Sigmoid colon (tissue), 6 donors: ENCODE measurements at regions not wholly inside any gene's neighbourhood (a gene's known extent, or its start where the extent isn't known, plus 50 kb on each side); places are given as distances from the start of the nearest gene placed in this dataset.

Source experiments
- DNase-seq: peaks from one replicate; pipeline ENCODE4 v3.0.0-alpha.2; 2019
- H3K27ac ChIP-seq, 4 donors: fragments of 200-600 bp; sonication (generic); one replicate each; pipeline ENCODE4 v1.5.1; 2016 to 2019; ENCODE audit warnings: mild to moderate bottlenecking in 1 of 4
- H3K27me3 ChIP-seq, 3 donors: fragments of 200-600 bp; sonication (generic); one replicate each; pipeline ENCODE4 v1.5.1; 2019; ENCODE audit warnings: mild to moderate bottlenecking in 1 of 3
- H3K36me3 ChIP-seq, 4 donors: fragments of 200-600 bp; sonication (generic); one replicate each; pipeline ENCODE4 v1.5.1; 2016 to 2019
- H3K4me1 ChIP-seq, 4 donors: fragments of 200-600 bp; sonication (generic); one replicate each; pipeline ENCODE4 v1.5.1; 2017 to 2019
- H3K4me3 ChIP-seq, 4 donors: fragments of 200-600 bp; sonication (generic); one replicate each; pipeline ENCODE4 v1.5.1; 2017 to 2019; ENCODE audit warnings: mild to moderate bottlenecking in 2 of 4, moderate library complexity in 1 of 4
- H3K9me3 ChIP-seq, 4 donors: fragments of 200-600 bp in 3 of 4; sonication (generic) in 3 of 4; one replicate each; pipeline versions ENCODE4 v1.5.1 to v1.6.1; 2013 to 2019
- EP300 ChIP-seq, 4 donors: sonication (generic); formaldehyde crosslinking; IDR thresholded peaks; one replicate each; pipeline ENCODE4 v1.6.1; 2017; ENCODE audit warnings: antibody characterized with exemption in 4 of 4
- POLR2A ChIP-seq, 2 donors: fragments of 450-650 bp; IDR thresholded peaks; one replicate each; pipeline ENCODE4 v1.6.1; 2016; ENCODE audit warnings: antibody characterized with exemption in 2 of 2, mild to moderate bottlenecking in 2 of 2, moderate library complexity in 2 of 2
- POLR2AphosphoS5 ChIP-seq, 4 donors: sonication (generic); formaldehyde crosslinking; IDR thresholded peaks; one replicate each; pipeline ENCODE4 v1.6.1; 2017; ENCODE audit warnings: antibody characterized with exemption in 4 of 4
- WGBS, 2 donors: extraction: QIAGEN DNeasy Blood & Tissue Kit; methylation state at CpG; one replicate each; pipeline ENCODE4 v1.1.7; 2013; 5-methylcytosine and 5-hydroxymethylcytosine counted together
- intact Hi-C: fragments of 100-400 bp; cut with DNase I; formaldehyde crosslinking; loops from one replicate; pipeline ENCODE4 v1.15.1; 2023
- TF ChIP-seq, protein P1 (sequence below), 4 experiments: fragments of 450-650 bp in 3 of 4; fragments of 200-600 bp in 1 of 4; IDR thresholded peaks; one replicate each; pipeline ENCODE4 v1.5.1; 2016 to 2019; ENCODE audit warnings: antibody characterized with exemption in 4 of 4, mild to moderate bottlenecking in 3 of 4, moderate library complexity in 2 of 4
- donor health status: healthy with polysubstance abuse.
- donor health status: healthy.

- Histone ChIP-seq H3K4me3 (no peak overlapping the region), H3K9me3 (no peaks in the 10 kb centered on the region), H3K36me3 (peaks cover 0 to 17% (median 4%) of the 10 kb centered on the region in 4 donors), H3K27me3 (no peaks in the 10 kb centered on the region), H3K27ac (no peak overlapping the region), H3K4me1 (no peaks in the 10 kb centered on the region)
- DNase-seq, result no peak
- TF ChIP-seq EP300 (IDR thresholded peaks at IDR 0.05), result no peak
- TF ChIP-seq, protein P1, sequence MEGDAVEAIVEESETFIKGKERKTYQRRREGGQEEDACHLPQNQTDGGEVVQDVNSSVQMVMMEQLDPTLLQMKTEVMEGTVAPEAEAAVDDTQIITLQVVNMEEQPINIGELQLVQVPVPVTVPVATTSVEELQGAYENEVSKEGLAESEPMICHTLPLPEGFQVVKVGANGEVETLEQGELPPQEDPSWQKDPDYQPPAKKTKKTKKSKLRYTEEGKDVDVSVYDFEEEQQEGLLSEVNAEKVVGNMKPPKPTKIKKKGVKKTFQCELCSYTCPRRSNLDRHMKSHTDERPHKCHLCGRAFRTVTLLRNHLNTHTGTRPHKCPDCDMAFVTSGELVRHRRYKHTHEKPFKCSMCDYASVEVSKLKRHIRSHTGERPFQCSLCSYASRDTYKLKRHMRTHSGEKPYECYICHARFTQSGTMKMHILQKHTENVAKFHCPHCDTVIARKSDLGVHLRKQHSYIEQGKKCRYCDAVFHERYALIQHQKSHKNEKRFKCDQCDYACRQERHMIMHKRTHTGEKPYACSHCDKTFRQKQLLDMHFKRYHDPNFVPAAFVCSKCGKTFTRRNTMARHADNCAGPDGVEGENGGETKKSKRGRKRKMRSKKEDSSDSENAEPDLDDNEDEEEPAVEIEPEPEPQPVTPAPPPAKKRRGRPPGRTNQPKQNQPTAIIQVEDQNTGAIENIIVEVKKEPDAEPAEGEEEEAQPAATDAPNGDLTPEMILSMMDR (IDR thresholded peaks at IDR 0.05), result no peak
- TF ChIP-seq POLR2AphosphoS5 (IDR thresholded peaks at IDR 0.05), result no peak
- no peak for TF ChIP-seq POLR2A (IDR thresholded peaks at IDR 0.05)
- 79 to 90% methylated on average over 2 of the region's 2 CpGs for WGBS, 2 donors
- intact Hi-C loops, result loop anchor here (10.0 kb wide), 1 partner anchor 554 kb away; no protein-coding TSS in a partner anchor
Measured at GRCh38 chr14:95440951-95441350, 75.5 kb downstream of the SYNE3 start.

DNA sequence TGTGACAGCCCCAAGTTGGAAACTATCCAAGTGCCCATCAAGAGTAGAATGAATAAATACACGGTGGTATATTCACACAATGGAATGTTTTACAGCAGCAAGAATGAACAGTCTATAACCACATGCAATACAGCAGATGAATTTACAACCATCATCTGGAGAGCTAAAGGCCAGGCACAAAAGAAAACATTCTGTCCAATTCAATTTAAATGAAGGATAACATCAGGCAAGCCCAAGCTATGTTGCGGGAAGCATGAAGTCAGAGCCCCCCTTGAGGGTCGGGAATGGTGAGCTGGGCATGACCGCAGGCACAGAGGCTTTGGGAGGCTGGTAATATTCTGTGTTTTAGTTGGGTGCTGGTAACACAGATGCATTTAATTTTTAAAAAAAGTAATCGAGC is 76.0 kb downstream of the SYNE3 start:
- TF ChIP-seq, protein P1 (IDR thresholded peaks at IDR 0.05), result no peak
- no peak for TF ChIP-seq EP300 (IDR thresholded peaks at IDR 0.05)
- TF ChIP-seq POLR2AphosphoS5 (IDR thresholded peaks at IDR 0.05), result no peak
- no peak for TF ChIP-seq POLR2A (IDR thresholded peaks at IDR 0.05)
- WGBS, 2 donors, result 55 to 77% methylated on average over 5 of the region's 5 CpGs
- Histone ChIP-seq H3K36me3 (peaks cover 0 to 17% (median 4%) of the 10 kb centered on the region in 4 donors), H3K4me3 (no peak overlapping the region), H3K27ac (no peak overlapping the region), H3K9me3 (no peaks in the 10 kb centered on the region), H3K4me1 (no peaks in the 10 kb centered on the region), H3K27me3 (no peaks in the 10 kb centered on the region)
- DNase-seq, result no peak
- intact Hi-C loops, result loop anchor here (10.0 kb wide), 1 partner anchor 554 kb away; no protein-coding TSS in a partner anchor

DNA sequence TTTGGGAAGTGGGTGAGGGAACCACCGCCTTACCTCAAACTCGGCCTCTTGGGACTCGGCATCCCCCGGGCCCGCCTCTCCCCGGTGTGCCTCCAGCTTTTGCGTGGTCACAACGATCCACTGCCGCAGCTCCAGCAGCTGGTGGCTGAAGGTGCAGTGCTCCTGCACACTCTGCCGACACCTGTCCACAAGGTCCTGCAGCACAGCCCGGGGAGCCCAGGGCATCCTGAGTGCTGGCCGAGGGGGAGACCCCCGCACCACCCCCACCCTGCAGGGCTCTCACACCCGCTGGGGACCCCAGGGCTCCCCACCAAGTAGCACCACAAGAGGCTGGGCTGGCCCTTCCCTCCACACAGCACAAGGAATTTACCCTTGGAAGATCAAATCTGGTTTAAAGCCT is 76.6 kb downstream of the SYNE3 start:
- no peak overlapping the region for H3K27ac ChIP-seq
- H3K4me3 ChIP-seq, result no peak overlapping the region
- no peaks in the 10 kb centered on the region for H3K27me3 ChIP-seq
- no peaks in the 10 kb centered on the region for H3K4me1 ChIP-seq
- intact Hi-C loops, result loop anchor here (10.0 kb wide), 2 partner anchors 345 to 555 kb away; no protein-coding TSS in a partner anchor
- no peaks in the 10 kb centered on the region for H3K9me3 ChIP-seq
- TF ChIP-seq POLR2AphosphoS5 (IDR thresholded peaks at IDR 0.05) (no peak), POLR2A (IDR thresholded peaks at IDR 0.05) (no peak), EP300 (IDR thresholded peaks at IDR 0.05) (no peak)
- TF ChIP-seq, protein P1 (IDR thresholded peaks at IDR 0.05), result no peak
- no peak for DNase-seq
- 89 to 91% methylated on average over 14 of the region's 14 CpGs for WGBS, 2 donors
- peaks cover 0 to 17% (median 4%) of the 10 kb centered on the region in 4 donors for H3K36me3 ChIP-seq

DNA sequence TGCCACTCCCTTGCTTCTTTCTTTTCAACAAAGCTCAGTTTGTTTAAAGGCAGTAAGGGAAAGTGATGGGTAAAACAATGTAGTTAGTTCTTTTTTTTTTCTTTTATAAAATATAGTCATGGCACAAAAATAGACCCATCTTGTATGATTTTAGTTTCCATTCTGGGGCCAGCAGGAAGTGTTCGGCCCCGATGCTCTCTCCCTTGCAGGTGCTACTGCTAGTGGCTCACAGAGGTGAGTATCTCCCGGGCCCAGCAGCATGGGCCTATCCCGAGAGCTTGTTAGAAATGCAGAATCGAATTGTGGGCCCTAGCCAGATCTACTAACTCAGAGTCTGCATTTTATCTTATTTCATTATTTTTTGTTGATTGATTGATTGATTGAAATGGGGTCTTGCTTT is 78.7 kb downstream of the SYNE3 start:
- WGBS, 2 donors, result 83 to 95% methylated on average over 5 of the region's 5 CpGs
- H3K4me3 ChIP-seq, result no peak overlapping the region
- no peak overlapping the region for H3K27ac ChIP-seq
- no peaks in the 10 kb centered on the region for H3K27me3 ChIP-seq
- no peak for TF ChIP-seq EP300 (IDR thresholded peaks at IDR 0.05)
- TF ChIP-seq POLR2AphosphoS5 (IDR thresholded peaks at IDR 0.05), result no peak
- no peak for TF ChIP-seq POLR2A (IDR thresholded peaks at IDR 0.05)
- TF ChIP-seq, protein P1 (IDR thresholded peaks at IDR 0.05), result no peak
- intact Hi-C loops, result loop anchor here (10.0 kb wide), 1 partner anchor 343 kb away; no protein-coding TSS in a partner anchor
- H3K36me3 ChIP-seq, result peaks cover 0 to 17% (median 4%) of the 10 kb centered on the region in 4 donors
- no peaks in the 10 kb centered on the region for H3K4me1 ChIP-seq
- H3K9me3 ChIP-seq, result no peaks in the 10 kb centered on the region
- no peak for DNase-seq

DNA sequence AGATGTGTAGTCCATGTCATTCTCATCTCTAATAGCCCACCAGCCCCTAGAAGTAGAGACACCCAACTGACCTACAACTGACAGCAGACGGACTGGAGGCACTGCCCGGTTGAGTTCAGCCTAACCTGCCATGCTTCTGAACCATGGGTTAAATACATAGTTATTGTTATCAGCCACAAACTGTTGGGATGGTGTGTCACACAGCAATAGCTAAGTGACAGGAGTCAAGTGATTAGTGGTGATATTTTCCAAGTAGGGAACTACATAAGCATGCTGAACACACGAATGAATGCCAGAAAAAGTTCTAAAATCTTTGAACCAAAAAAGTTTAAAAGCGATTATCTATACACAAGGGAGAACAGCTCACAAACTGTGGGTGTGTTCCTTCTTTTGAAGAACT is 80.1 kb downstream of the SYNE3 start:
- Histone ChIP-seq H3K27me3 (no peaks in the 10 kb centered on the region), H3K9me3 (no peaks in the 10 kb centered on the region), H3K27ac (no peak overlapping the region), H3K36me3 (peaks cover 0 to 17% (median 4%) of the 10 kb centered on the region in 4 donors), H3K4me1 (peaks cover 0 to 10% (median 7%) of the 10 kb centered on the region in 4 donors), H3K4me3 (no peak overlapping the region)
- no peak for DNase-seq
- intact Hi-C loops, result loop anchor here (10.0 kb wide), 1 partner anchor 342 kb away; no protein-coding TSS in a partner anchor
- WGBS, 2 donors, result 83 to 92% methylated on average over 4 of the region's 4 CpGs
- no peak for TF ChIP-seq EP300 (IDR thresholded peaks at IDR 0.05)
- no peak for TF ChIP-seq POLR2A (IDR thresholded peaks at IDR 0.05)
- TF ChIP-seq POLR2AphosphoS5 (IDR thresholded peaks at IDR 0.05), result no peak
- TF ChIP-seq, protein P1 (IDR thresholded peaks at IDR 0.05), result no peak
